ENCODE measurements at regions not wholly inside any gene's neighbourhood (a gene's known extent, or its start where the extent isn't known, plus 50 kb on each side); places are given as distances from the start of the nearest gene placed in this dataset.

GRCh38 chr12:93323625-93324329 lies 53.9 kb upstream of the NUDT4 start (continued):
- no peak for TF ChIP-seq EZH2 (IDR thresholded peaks at IDR 0.05; ENCODE audit: low read depth, unreplicated experiment)

GRCh38 chr12:93325855-93326254 lies 51.9 kb upstream of the NUDT4 start:
- TF ChIP-seq ZNF114 (CRISPR knock-in tag; IDR thresholded peaks at IDR 0.05), result no peak
- TF ChIP-seq REST (IDR thresholded peaks at IDR 0.05; ENCODE audit: unreplicated experiment), result no peak
- no peak for TF ChIP-seq ETS1 (IDR thresholded peaks at IDR 0.05)
- no peak for TF ChIP-seq ZNF462 (CRISPR knock-in tag; IDR thresholded peaks at IDR 0.05)
- no peak for TF ChIP-seq EZH2phosphoT487 (IDR thresholded peaks at IDR 0.05; ENCODE audit: unreplicated experiment)
- TF ChIP-seq CREB1 (CRISPR knock-in tag; IDR thresholded peaks at IDR 0.05; ENCODE audit: low read depth), result no peak
- no peak for TF ChIP-seq STAT1 (IDR thresholded peaks at IDR 0.05; ENCODE audit: unreplicated experiment)
- TF ChIP-seq POLR2AphosphoS5 (IDR thresholded peaks at IDR 0.05; ENCODE audit: low read depth), result no peak
- no peak for TF ChIP-seq ZNF331 (CRISPR knock-in tag; IDR thresholded peaks at IDR 0.05; ENCODE audit: low read depth)
- TF ChIP-seq EZH2 (IDR thresholded peaks at IDR 0.05; ENCODE audit: low read depth, unreplicated experiment), result no peak
- TF ChIP-seq JUNB (IDR thresholded peaks at IDR 0.05; ENCODE audit: unreplicated experiment), result no peak
- no peak for TF ChIP-seq CTCF (conservative IDR thresholded peaks at IDR 0.05; ENCODE audit: low read depth in 2 of 2)
- TF ChIP-seq NANOG (IDR thresholded peaks at IDR 0.05; ENCODE audit: borderline replicate concordance), result no peak
- no peak for ATAC-seq

More at GRCh38 chr12:93325855-93326254, 51.9 kb upstream of the NUDT4 start:
- Histone ChIP-seq H3K36me3 (ENCODE audit: insufficient read depth) (no peaks in the 10 kb centered on the region), H3K4me2 (no peak overlapping the region), H3K4me1 (ENCODE audit: insufficient read depth) (no peaks in the 10 kb centered on the region), H3K79me2 (replicated peaks; ENCODE audit: insufficient read depth) (no peaks in the 10 kb centered on the region), H3K27me3 (ENCODE audit: insufficient read depth) (no peaks in the 10 kb centered on the region), H4K20me1 (replicated peaks; ENCODE audit: insufficient read depth) (no peaks in the 10 kb centered on the region), H3K4me3 (no peak overlapping the region), H3K9me2 (ENCODE audit: insufficient read depth) (no peaks in the 10 kb centered on the region), H3K27ac (ENCODE audit: low read depth) (no peak overlapping the region), H3F3A (replicated peaks; ENCODE audit: low read depth) (no peaks in the 10 kb centered on the region), H2AFZ (no peak overlapping the region)
- no peaks in the 10 kb centered on the region for H3K27me3 Mint-ChIP-seq (ENCODE audit: insufficient read depth, low read depth, poor library complexity)
- DNase-seq (ENCODE audit: low spot score), result no peak
- no peak overlapping the region for H3K27ac Mint-ChIP-seq
- H3K36me3 Mint-ChIP-seq (ENCODE audit: low read depth), result no peaks in the 10 kb centered on the region
- no peaks in the 10 kb centered on the region for H3K4me1 Mint-ChIP-seq
- H3K9me3 Mint-ChIP-seq, result no peaks in the 10 kb centered on the region
- H3K4me3 Mint-ChIP-seq, result no peak overlapping the region
